SU-DHL-6 (cell line): ENCODE measurements at regions not wholly inside any gene's neighbourhood (a gene's known extent, or its start where the extent isn't known, plus 50 kb on each side); places are given as distances from the start of the nearest gene placed in this dataset.
"Not testable (repeated sequence)": the region's sequence is repeated elsewhere in the genome, so short reads cannot be mapped to it uniquely, and the experiment has no call there.

Experiments used
- CTCF ChIP-seq: fragments of 200-600 bp; sonication (generic); IDR thresholded peaks from one replicate; pipeline ENCODE4 v1.5.1; 2017; ENCODE audit warnings: antibody characterized with exemption, mild to moderate bottlenecking, low read length, moderate library complexity; ENCODE audit not compliant: insufficient read depth, poor library complexity, severe bottlenecking
- EZH2phosphoT487 ChIP-seq: fragments of 200-600 bp; sonication (generic), shearing (Covaris generic); conservative IDR thresholded peaks from 2 replicates; pipeline ENCODE4 v1.6.1; 2018; ENCODE audit warnings: mild to moderate bottlenecking, antibody characterized with exemption, low read length, moderate library complexity, mixed read lengths

DNA sequence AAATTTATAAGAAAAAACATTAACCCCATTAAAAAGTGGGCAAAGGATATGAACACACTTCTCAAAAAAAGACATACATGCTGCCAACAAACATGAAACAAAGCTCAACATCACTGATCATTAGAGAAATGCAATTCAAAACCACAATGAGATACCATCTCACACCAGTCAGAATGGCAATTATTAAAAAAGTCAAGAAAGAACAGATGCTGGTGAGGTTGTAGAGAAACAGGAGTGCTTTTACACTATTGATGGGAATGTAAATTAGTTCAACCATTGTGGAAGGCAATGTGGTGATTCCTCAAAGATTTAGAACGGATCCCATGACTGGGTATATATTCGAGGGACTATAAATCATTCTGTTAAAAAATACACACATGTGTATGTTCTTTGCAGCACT is 1665.5 kb downstream of the BRINP3 start:
- TF ChIP-seq CTCF, EZH2phosphoT487: not testable (repeated sequence)
